CD4-positive, alpha-beta T cell (primary cell): ENCODE measurements at regions not wholly inside any gene's neighbourhood (a gene's known extent, or its start where the extent isn't known, plus 50 kb on each side); places are given as distances from the start of the nearest gene placed in this dataset.

ENCODE experiments used
- ATAC-seq: fragments of 200-7000 bp; cut with Tn5 transposase; one replicate; pipeline ENCODE4 v1.10.0; 2022; ENCODE audit warnings: mild to moderate bottlenecking; ENCODE audit not compliant: poor library complexity
- CTCF ChIA-PET: fragments of 350-600 bp; sonication (Branson Sonifier 250); formaldehyde crosslinking; loops from one replicate; lab custom pipeline; 2021; ENCODE audit warnings: antibody characterized with exemption, inconsistent platforms; lab: Charles Lee
- POLR2A ChIA-PET: fragments of 350-600 bp; sonication (Branson Sonifier 250); formaldehyde crosslinking; loops from one replicate; lab custom pipeline; 2021; ENCODE audit warnings: antibody characterized with exemption, inconsistent platforms; lab: Charles Lee
- DNase-seq, 14 experiments: peaks; one replicate each; pipeline ENCODE4 v3.0.0-alpha.2; 2013 to 2020; ENCODE audit warnings: mixed read lengths in 2 of 14
- H3K27ac ChIP-seq, 2 donors: one replicate each; pipeline versions ENCODE4 v1.5.1 to v1.7.0; 2013; ENCODE audit warnings: low read length in 2 of 2, low read depth in 1 of 2, mild to moderate bottlenecking in 1 of 2
- H3K27me3 ChIP-seq, 2 experiments: 1 replicate in 1 of 2; 2 replicates in 1 of 2; pipeline versions ENCODE4 v1.6.1 to v1.7.0; 2013; ENCODE audit warnings: low read length in 2 of 2, control low read depth in 1 of 2, mild to moderate bottlenecking in 1 of 2, moderate library complexity in 1 of 2; ENCODE audit not compliant: insufficient read depth in 2 of 2, control insufficient read depth in 1 of 2
- H3K36me3 ChIP-seq: one replicate; pipeline ENCODE4 v1.6.1; 2013; ENCODE audit warnings: low read length, control low read depth; ENCODE audit not compliant: insufficient read depth
- H3K4me1 ChIP-seq: one replicate; pipeline ENCODE4 v1.6.1; 2013; ENCODE audit warnings: low read length, control low read depth; ENCODE audit not compliant: insufficient read depth
- H3K4me3 ChIP-seq: one replicate; pipeline ENCODE4 v1.5.1; 2013; ENCODE audit warnings: mild to moderate bottlenecking, low read length, moderate library complexity
- H3K9me3 ChIP-seq, 2 experiments: 1 replicate in 1 of 2; 2 replicates in 1 of 2; pipeline versions ENCODE4 v1.6.1 to v1.7.0; 2013; ENCODE audit warnings: low read length in 2 of 2, mild to moderate bottlenecking in 2 of 2, control low read depth in 1 of 2, moderate library complexity in 1 of 2; ENCODE audit not compliant: control insufficient read depth in 1 of 2, insufficient read depth in 1 of 2
- H3K27ac Mint-ChIP-seq: one replicate; pipeline ENCODE4 v1.8.0; 2020; ENCODE audit warnings: mixed read lengths
- H3K27me3 Mint-ChIP-seq: one replicate; pipeline ENCODE4 v1.8.0; 2021; ENCODE audit warnings: mixed read lengths
- H3K36me3 Mint-ChIP-seq: one replicate; pipeline ENCODE4 v1.8.0; 2021; ENCODE audit warnings: low read depth, mixed read lengths
- H3K4me1 Mint-ChIP-seq: one replicate; pipeline ENCODE4 v1.8.0; 2021; ENCODE audit warnings: low read depth, mixed read lengths
- H3K4me3 Mint-ChIP-seq: one replicate; pipeline ENCODE4 v1.8.0; 2020; ENCODE audit warnings: mild to moderate bottlenecking, mixed read lengths
- H3K9me3 Mint-ChIP-seq: one replicate; pipeline ENCODE4 v1.8.0; 2020; ENCODE audit warnings: mixed read lengths
- CTCF ChIP-seq: fragments of 200-600 bp; IDR thresholded peaks from one replicate; pipeline ENCODE4 v1.8.0; 2022; ENCODE audit warnings: antibody characterized with exemption, mild to moderate bottlenecking
- intact Hi-C, 2 experiments: fragments of 100-400 bp; cut with DNase I in 1 of 2; cut with micrococcal nuclease in 1 of 2; formaldehyde crosslinking; loops; one replicate each; pipeline versions ENCODE4 v1.15.1 to v1.9.0; 2023 to 2025; cut with DNase I, micrococcal nuclease

- Mint-ChIP-seq H3K27me3 (no peaks in the 10 kb centered on the region), H3K4me3 (no peak overlapping the region), H3K4me1 (peaks cover 10% of the 10 kb centered on the region), H3K27ac (no peak overlapping the region), H3K9me3 (peaks cover 4% of the 10 kb centered on the region), H3K36me3 (no peaks in the 10 kb centered on the region)
- H3K9me3 ChIP-seq, result no peaks in the 10 kb centered on the region
- H3K27ac ChIP-seq, result no peak overlapping the region
- H3K36me3 ChIP-seq, result no peaks in the 10 kb centered on the region
- DNase-seq (no peak), ATAC-seq (no peak)
- H3K4me3 ChIP-seq, result no peak overlapping the region
- TF ChIP-seq CTCF, result no peak
- CTCF ChIA-PET, result no interaction called here
- POLR2A ChIA-PET, result no interaction called here
- intact Hi-C loops, result no loop called here
- H3K4me1 ChIP-seq, result peaks cover 11% of the 10 kb centered on the region
- no peaks in the 10 kb centered on the region for H3K27me3 ChIP-seq
Observed at GRCh38 chr15:69777356-69777755, 320.4 kb downstream of the TLE3 start.

GRCh38 chr15:69780374-69780773 lies 317.3 kb downstream of the TLE3 start:
- peaks cover 18% of the 10 kb centered on the region for H3K4me1 ChIP-seq
- H3K27ac ChIP-seq, result no peak overlapping the region
- no peak for ATAC-seq
- CTCF ChIA-PET, result no interaction called here
- DNase-seq, result no peak
- no peaks in the 10 kb centered on the region for H3K36me3 ChIP-seq
- peaks cover 20% of the 10 kb centered on the region for H3K27me3 Mint-ChIP-seq
- H3K36me3 Mint-ChIP-seq, result no peaks in the 10 kb centered on the region
- H3K27ac Mint-ChIP-seq, result no peak overlapping the region
- H3K9me3 Mint-ChIP-seq, result peaks cover 4% of the 10 kb centered on the region
- no peaks in the 10 kb centered on the region for H3K9me3 ChIP-seq
- intact Hi-C loops, result no loop called here
- no peak overlapping the region for H3K4me3 ChIP-seq
- H3K4me1 Mint-ChIP-seq, result peaks cover 21% of the 10 kb centered on the region
- no peaks in the 10 kb centered on the region for H3K27me3 ChIP-seq
- POLR2A ChIA-PET, result no interaction called here
- H3K4me3 Mint-ChIP-seq, result no peak overlapping the region
- TF ChIP-seq CTCF, result no peak

GRCh38 chr15:69780981-69781380 lies 316.7 kb downstream of the TLE3 start:
- DNase-seq, result no peak
- Mint-ChIP-seq H3K4me3 (no peak overlapping the region), H3K4me1 (peaks cover 21% of the 10 kb centered on the region), H3K27me3 (peaks cover 20% of the 10 kb centered on the region), H3K27ac (no peak overlapping the region), H3K36me3 (no peaks in the 10 kb centered on the region), H3K9me3 (peaks cover 4% of the 10 kb centered on the region)
- CTCF ChIA-PET, result interaction anchor here (2.8 kb wide), 1 partner anchor 32 kb away, joined by 6 read pairs; no protein-coding TSS in a partner anchor
- no peak for TF ChIP-seq CTCF
- Histone ChIP-seq H3K27me3 (no peaks in the 10 kb centered on the region), H3K9me3 (no peaks in the 10 kb centered on the region), H3K4me1 (peaks cover 18% of the 10 kb centered on the region), H3K36me3 (no peaks in the 10 kb centered on the region), H3K4me3 (no peak overlapping the region), H3K27ac (no peak overlapping the region)
- ATAC-seq, result no peak
- POLR2A ChIA-PET, result no interaction called here
- intact Hi-C loops, result no loop called here
